NCI-H2227 (cell line): ENCODE measurements at regions not wholly inside any gene's neighbourhood (a gene's known extent, or its start where the extent isn't known, plus 50 kb on each side); places are given as distances from the start of the nearest gene placed in this dataset.
"Not testable (repeated sequence)": the region's sequence is repeated elsewhere in the genome, so short reads cannot be mapped to it uniquely, and the experiment has no call there.

ENCODE experiments used
- DNase-seq: peaks from one replicate; lab custom pipeline; 2025; ENCODE audit not compliant: unreplicated experiment; lab: John Stamatoyannopoulos, UW

GRCh38 chr7:39824456-39825200 lies 125.4 kb upstream of the CDK13 start:
- no peak for DNase-seq

- DNase-seq: no peak
Measured at GRCh38 chr7:39825401-39825980, 124.6 kb upstream of the CDK13 start.

GRCh38 chr7:39826166-39826565 lies 123.9 kb upstream of the CDK13 start:
- no peak for DNase-seq

DNA sequence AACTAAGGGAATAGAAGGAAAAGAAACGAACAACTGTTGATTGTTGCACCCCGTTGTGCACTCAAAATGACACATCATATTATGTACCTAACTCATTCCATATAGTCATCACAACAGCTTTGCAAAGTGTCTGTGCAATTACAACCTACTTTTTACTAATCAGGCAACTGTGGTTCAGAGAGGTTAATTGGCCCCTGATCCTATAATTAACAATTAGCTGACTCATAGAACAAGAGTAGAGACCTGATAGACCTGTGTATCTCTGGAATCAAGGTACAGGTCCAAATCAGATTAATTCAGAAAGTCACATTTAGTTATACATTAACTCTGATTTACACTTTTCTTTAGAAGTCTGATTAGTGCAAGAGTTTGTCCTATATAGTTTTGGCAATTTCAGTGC lies 122.5 kb upstream of the CDK13 start:
- DNase-seq: no peak

DNA sequence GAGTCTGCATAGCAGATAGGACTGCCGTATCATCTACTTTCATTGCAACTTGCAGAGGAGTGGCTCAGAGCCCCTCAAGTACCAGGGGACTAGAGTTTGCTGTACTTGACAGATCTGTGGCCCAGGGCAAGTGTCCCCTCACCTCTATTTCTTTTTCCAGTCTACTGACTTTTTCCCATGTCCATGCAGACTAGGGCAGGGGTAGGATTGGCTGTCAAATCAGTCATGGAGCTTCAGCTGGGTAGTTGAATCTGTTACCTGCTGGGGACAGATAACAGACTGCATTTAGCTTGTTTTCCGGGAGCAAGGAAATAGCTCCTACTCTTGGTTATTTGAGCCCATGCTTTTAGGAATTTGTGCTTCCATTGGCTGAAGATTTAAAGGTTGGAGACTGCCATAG lies 121.0 kb upstream of the CDK13 start:
- no peak for DNase-seq

DNA sequence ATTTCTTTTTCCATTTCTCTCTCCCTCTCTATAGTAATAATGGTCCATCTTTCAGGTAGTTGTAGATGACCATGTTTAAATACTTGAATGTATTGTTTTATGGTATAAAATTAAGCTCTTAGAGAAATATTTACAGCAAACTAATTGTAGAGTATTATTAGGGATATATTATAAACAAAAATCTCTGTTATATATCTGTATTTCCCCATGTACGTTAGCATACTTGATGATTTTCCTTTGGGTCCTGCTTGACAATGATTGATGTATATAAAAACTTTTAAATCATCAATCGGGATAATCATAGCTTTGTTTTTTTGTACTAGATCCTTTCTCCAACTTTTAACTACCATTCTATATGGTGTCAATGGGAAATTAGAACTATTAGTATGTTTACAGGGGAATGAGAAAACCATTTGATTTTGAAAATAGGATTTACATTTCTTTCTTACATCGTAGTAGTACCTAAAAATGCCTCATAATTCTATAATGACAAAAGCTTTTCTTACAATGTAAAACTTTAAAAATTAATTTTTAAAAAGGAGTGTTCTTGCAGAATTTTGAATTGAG lies 117.5 kb upstream of the CDK13 start:
- no peak for DNase-seq

GRCh38 chr7:39833180-39833799 lies 116.8 kb upstream of the CDK13 start:
- DNase-seq: peak; percentile 82

GRCh38 chr7:39833865-39834634 lies 116.0 kb upstream of the CDK13 start:
- DNase-seq: not testable (repeated sequence)

DNA sequence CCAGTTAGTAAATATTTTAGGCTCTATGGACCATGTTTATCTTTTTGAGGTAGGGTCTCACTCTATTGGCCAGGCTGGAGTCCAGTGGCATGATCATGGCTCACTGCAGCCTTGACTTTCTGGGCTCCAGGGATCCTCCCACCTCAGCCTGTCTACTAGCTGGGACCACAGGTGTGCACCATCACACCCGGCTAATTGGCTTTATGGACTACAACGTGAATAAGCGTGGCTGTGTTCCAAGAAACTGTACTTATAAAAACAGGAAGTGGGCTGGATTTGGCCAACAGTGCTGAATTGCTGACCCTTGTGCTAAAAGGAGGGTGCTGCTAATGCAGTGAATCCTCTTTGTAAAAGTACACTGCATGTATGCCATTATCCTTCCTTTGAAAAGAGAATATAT lies 111.7 kb upstream of the CDK13 start:
- DNase-seq: peak; percentile 57

DNA sequence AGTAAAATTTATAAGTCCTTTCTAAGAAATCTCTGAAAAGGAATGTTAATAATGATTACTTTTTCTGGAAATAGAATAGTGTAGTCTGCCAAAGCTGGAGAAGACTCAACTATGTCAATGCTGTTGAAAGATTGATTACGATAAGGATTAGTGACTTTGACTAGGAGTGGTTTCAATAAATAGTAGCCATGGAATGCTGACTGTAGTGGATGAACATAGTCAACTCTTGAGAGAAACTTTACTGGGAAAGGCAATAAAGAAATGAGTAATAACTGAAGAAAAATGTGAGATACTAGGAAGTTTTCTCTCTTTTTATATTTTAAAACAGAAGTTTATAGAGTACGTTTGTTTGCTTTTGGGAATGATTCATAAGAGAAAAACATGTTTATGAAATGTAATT lies 105.0 kb upstream of the CDK13 start:
- DNase-seq: no peak

- no peak for DNase-seq
Measured at GRCh38 chr7:39847227-39847626, 102.8 kb upstream of the CDK13 start.

DNA sequence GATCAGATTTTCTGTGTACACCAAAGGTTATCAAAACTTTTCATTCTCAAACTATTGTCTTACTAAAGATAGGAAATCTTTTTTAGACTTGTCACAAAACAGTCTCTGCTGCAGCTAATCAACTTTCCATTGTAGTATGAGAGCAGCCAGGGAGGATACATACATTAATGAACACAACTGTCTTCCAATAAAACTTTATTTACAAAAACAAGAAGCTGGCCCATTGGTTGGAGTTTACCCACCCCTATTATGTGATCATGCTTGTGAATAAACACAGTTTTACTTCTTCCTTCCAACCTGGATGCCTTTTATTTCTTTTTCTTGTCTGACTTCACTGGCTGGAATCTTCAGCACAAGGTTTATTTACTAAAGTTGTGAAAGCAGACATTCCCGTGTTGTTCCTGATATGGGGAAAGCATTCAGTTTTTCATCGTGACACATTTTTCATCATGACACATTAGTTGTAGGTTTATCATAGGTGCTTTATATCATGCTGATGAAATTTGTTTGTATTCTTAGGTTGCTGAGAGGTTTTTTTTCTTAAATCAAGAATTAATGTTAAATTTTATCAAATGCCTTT lies 98.5 kb upstream of the CDK13 start:
- no peak for DNase-seq

DNA sequence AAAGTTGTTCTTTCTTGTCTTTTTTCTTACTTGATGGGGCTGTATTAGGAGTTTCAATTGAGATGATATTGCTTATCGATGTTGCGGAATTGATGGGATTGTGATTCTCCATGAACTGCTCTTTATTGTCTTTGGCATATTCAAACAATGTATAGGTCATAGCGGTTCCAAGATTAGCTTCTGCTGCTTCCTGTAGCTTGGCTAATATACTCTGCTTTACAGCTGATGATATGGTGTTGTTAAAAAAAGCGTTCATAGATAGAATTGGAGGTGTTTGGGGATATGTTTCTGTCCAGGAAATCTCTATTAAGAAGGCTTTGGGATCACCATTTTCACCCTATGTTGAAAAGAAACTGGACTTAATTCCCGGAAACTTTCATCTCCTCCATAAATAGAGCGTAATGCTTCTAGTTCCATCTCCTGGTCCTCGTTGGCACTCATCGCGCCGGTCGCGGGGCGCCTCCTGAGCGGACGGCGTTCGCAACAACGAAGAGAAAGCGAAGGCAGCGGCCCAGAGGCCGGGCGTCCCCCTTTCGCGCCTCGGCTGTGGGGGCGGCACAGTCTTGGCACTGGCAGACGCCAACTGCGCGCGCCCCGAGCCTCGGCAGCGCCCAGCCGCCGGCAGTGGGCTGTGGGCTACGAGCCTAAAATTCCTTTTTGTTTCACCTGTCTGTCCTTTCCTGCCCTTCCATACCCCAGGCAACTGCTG lies 95.3 kb upstream of the CDK13 start:
- not testable (repeated sequence) for DNase-seq

- no peak for DNase-seq
Measured at GRCh38 chr7:39855325-39855674, 94.8 kb upstream of the CDK13 start.

GRCh38 chr7:39863675-39864322 lies 86.3 kb upstream of the CDK13 start:
- peak; percentile 3 for DNase-seq

DNA sequence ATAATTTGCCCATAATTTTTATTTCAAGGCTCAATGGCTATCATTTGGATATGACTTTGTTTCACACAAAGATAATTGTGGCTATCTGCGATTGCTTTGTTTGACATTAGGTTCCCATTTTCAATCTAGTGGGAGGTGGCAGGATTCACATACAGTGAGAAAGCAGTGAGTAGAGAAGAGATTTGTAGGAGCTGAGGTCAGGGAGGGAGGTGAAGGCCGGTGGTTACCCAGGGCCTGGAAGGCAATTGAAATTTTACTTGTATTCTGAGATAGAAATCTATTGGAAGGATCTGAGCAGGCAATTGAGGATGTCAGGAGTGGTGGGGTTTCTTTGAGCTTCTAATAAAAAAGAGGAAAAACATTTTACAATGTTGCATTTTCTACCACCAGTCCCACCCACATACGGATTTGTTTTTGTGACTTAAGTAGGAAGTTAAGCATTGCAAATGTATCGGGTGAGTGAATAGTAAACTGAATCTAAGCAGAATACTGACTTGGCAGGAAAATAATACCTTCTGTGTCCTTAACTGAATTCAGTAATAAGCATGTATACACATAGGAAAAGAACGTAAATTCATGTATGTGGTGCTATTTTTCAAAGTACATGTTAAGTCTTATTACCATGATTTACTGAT lies 80.1 kb upstream of the CDK13 start:
- not testable (repeated sequence) for DNase-seq

- DNase-seq: not testable (repeated sequence)
Measured at GRCh38 chr7:39871610-39872009, 78.4 kb upstream of the CDK13 start.

- DNase-seq: no peak
Measured at GRCh38 chr7:39880556-39880955, 69.5 kb upstream of the CDK13 start.

- DNase-seq: no peak
Measured at GRCh38 chr7:39882148-39882784, 67.8 kb upstream of the CDK13 start.
